Mesendoderm (in vitro differentiated cells): ENCODE measurements at regions not wholly inside any gene's neighbourhood (a gene's known extent, or its start where the extent isn't known, plus 50 kb on each side); places are given as distances from the start of the nearest gene placed in this dataset.

Source experiments
- DNase-seq: peaks from one replicate; pipeline ENCODE4 v3.0.0; 2013
- H2AK5ac ChIP-seq: 2 replicates; pipeline ENCODE4 v1.6.1; 2013; ENCODE audit warnings: low read length, inconsistent platforms
- H2BK120ac ChIP-seq: 2 replicates; pipeline ENCODE4 v1.6.1; 2013; ENCODE audit warnings: low read depth, mild to moderate bottlenecking, low read length, moderate library complexity, mixed read lengths
- H2BK15ac ChIP-seq: replicated peaks from 2 replicates; pipeline ENCODE4 v1.6.1; 2013; ENCODE audit warnings: low read depth, mild to moderate bottlenecking, moderate library complexity
- H2BK5ac ChIP-seq: 2 replicates; pipeline ENCODE4 v1.6.1; 2013; ENCODE audit warnings: low read length, inconsistent platforms
- H3K18ac ChIP-seq: 2 replicates; pipeline ENCODE4 v1.6.1; 2013; ENCODE audit warnings: mild to moderate bottlenecking, low read length, mixed read lengths
- H3K23ac ChIP-seq: one replicate; pipeline ENCODE4 v1.6.1; 2013; ENCODE audit warnings: low read length
- H3K27ac ChIP-seq: 2 replicates; pipeline ENCODE4 v1.5.1; 2013; ENCODE audit warnings: low read depth, mild to moderate bottlenecking, inconsistent platforms, low read length, moderate library complexity
- H3K27me3 ChIP-seq: 2 replicates; pipeline ENCODE4 v1.6.1; 2013; ENCODE audit warnings: low read length, control low read depth, mild to moderate bottlenecking, inconsistent platforms; ENCODE audit not compliant: insufficient read depth, poor library complexity
- H3K36me3 ChIP-seq: 2 replicates; pipeline ENCODE4 v1.6.1; 2013; ENCODE audit warnings: low read length, inconsistent platforms; ENCODE audit not compliant: control insufficient read depth, insufficient read depth
- H3K4ac ChIP-seq: one replicate; pipeline ENCODE4 v1.6.1; 2013; ENCODE audit warnings: low read depth, mild to moderate bottlenecking, low read length, moderate library complexity
- H3K4me1 ChIP-seq: 2 replicates; pipeline ENCODE4 v1.6.1; 2013; ENCODE audit warnings: low read depth, low read length, inconsistent platforms; ENCODE audit not compliant: control insufficient read depth
- H3K4me2 ChIP-seq: 2 replicates; pipeline ENCODE4 v1.6.1; 2013; ENCODE audit warnings: low read length
- H3K4me3 ChIP-seq: 2 replicates; pipeline ENCODE4 v1.5.1; 2013; ENCODE audit warnings: mild to moderate bottlenecking, low read length
- H3K56ac ChIP-seq: one replicate; pipeline ENCODE4 v1.6.1; 2013; ENCODE audit warnings: low read length
- H3K79me1 ChIP-seq: 2 replicates; pipeline ENCODE4 v1.6.1; 2013; ENCODE audit warnings: low read length, inconsistent platforms
- H3K79me2 ChIP-seq: 2 replicates; pipeline ENCODE4 v1.6.1; 2013; ENCODE audit warnings: mild to moderate bottlenecking, low read length; ENCODE audit not compliant: control insufficient read depth, insufficient read depth
- H3K9ac ChIP-seq: 2 replicates; pipeline ENCODE4 v1.6.1; 2013; ENCODE audit warnings: low read length, inconsistent platforms
- H4K5ac ChIP-seq: one replicate; pipeline ENCODE4 v1.6.1; 2013; ENCODE audit warnings: low read length
- H4K8ac ChIP-seq: one replicate; pipeline ENCODE4 v1.6.1; 2013; ENCODE audit warnings: low read depth, mild to moderate bottlenecking, control low read depth, low read length, moderate library complexity
- WGBS: extraction: QIAGEN DNeasy Blood & Tissue Kit; methylation state at CpG from one replicate; pipeline ENCODE4 v1.1.7; 2013; ENCODE audit warnings: low lambda C conversion rate, missing lambda C conversion rate; ENCODE audit not compliant: insufficient coverage; ENCODE audit errors: extremely low coverage; 5-methylcytosine and 5-hydroxymethylcytosine counted together

- H3K4me1 ChIP-seq = no peaks in the 10 kb centered on the region
- no peak overlapping the region for H3K18ac ChIP-seq
- H4K8ac ChIP-seq = no peak overlapping the region
- H3K36me3 ChIP-seq = no peaks in the 10 kb centered on the region
- H3K4me2 ChIP-seq = no peak overlapping the region
- H3K79me1 ChIP-seq = no peaks in the 10 kb centered on the region
- no peak overlapping the region for H3K56ac ChIP-seq
- no peak overlapping the region for H2BK120ac ChIP-seq
- no CpG with 5 or more reads among the region's 1 CpG for WGBS
- H3K27me3 ChIP-seq = no peaks in the 10 kb centered on the region
- no peak overlapping the region for H4K5ac ChIP-seq
- H3K23ac ChIP-seq = no peak overlapping the region
- no peak overlapping the region for H3K27ac ChIP-seq
- DNase-seq = no peak
- no peak overlapping the region for H2BK5ac ChIP-seq
- H3K79me2 ChIP-seq = no peaks in the 10 kb centered on the region
- H2AK5ac ChIP-seq = no peak overlapping the region
- no peak overlapping the region for H3K9ac ChIP-seq
- no peak overlapping the region for H3K4ac ChIP-seq
- no peak overlapping the region for H2BK15ac ChIP-seq
- no peak overlapping the region for H3K4me3 ChIP-seq
Observed at GRCh38 chr2:66753257-66753656, 318.3 kb downstream of the MEIS1 start.

- H3K27ac ChIP-seq = no peak overlapping the region
- H3K9ac ChIP-seq = no peak overlapping the region
- no peaks in the 10 kb centered on the region for H3K36me3 ChIP-seq
- H3K18ac ChIP-seq = no peak overlapping the region
- H3K27me3 ChIP-seq = no peaks in the 10 kb centered on the region
- H3K4me2 ChIP-seq = no peak overlapping the region
- no peaks in the 10 kb centered on the region for H3K79me2 ChIP-seq
- H2AK5ac ChIP-seq = no peak overlapping the region
- no peak overlapping the region for H2BK5ac ChIP-seq
- no peak overlapping the region for H4K5ac ChIP-seq
- no peak overlapping the region for H3K4ac ChIP-seq
- H2BK120ac ChIP-seq = no peak overlapping the region
- no peak overlapping the region for H3K23ac ChIP-seq
- no CpG with 5 or more reads among the region's 3 CpGs for WGBS
- H3K4me1 ChIP-seq = no peaks in the 10 kb centered on the region
- no peak overlapping the region for H4K8ac ChIP-seq
- no peak overlapping the region for H2BK15ac ChIP-seq
- no peak overlapping the region for H3K4me3 ChIP-seq
- no peaks in the 10 kb centered on the region for H3K79me1 ChIP-seq
- no peak for DNase-seq
- H3K56ac ChIP-seq = no peak overlapping the region
Observed at GRCh38 chr2:66753660-66754059, 318.7 kb downstream of the MEIS1 start.

GRCh38 chr2:66755974-66756373 lies 321.0 kb downstream of the MEIS1 start:
- Histone ChIP-seq H2AK5ac (no peak overlapping the region), H2BK15ac (no peak overlapping the region), H4K5ac (no peak overlapping the region), H3K4me1 (no peaks in the 10 kb centered on the region), H3K4ac (no peak overlapping the region), H3K4me2 (no peak overlapping the region), H3K79me1 (no peaks in the 10 kb centered on the region), H3K56ac (no peak overlapping the region), H3K18ac (no peak overlapping the region), H4K8ac (no peak overlapping the region), H3K27ac (no peak overlapping the region), H3K9ac (no peak overlapping the region), H3K23ac (no peak overlapping the region), H2BK120ac (no peak overlapping the region), H3K79me2 (no peaks in the 10 kb centered on the region), H3K27me3 (no peaks in the 10 kb centered on the region), H3K4me3 (no peak overlapping the region), H2BK5ac (no peak overlapping the region), H3K36me3 (no peaks in the 10 kb centered on the region)
- DNase-seq = no peak
- no CpG with 5 or more reads among the region's 1 CpG for WGBS

- H2BK15ac ChIP-seq = no peak overlapping the region
- no peak for DNase-seq
- no peak overlapping the region for H4K8ac ChIP-seq
- no peak overlapping the region for H2AK5ac ChIP-seq
- H3K4me1 ChIP-seq = no peaks in the 10 kb centered on the region
- H3K56ac ChIP-seq = no peak overlapping the region
- H3K18ac ChIP-seq = no peak overlapping the region
- no peak overlapping the region for H3K9ac ChIP-seq
- no CpG with 5 or more reads among the region's 2 CpGs for WGBS
- H2BK120ac ChIP-seq = no peak overlapping the region
- no peak overlapping the region for H3K4me3 ChIP-seq
- H2BK5ac ChIP-seq = no peak overlapping the region
- H3K27me3 ChIP-seq = no peaks in the 10 kb centered on the region
- H3K79me1 ChIP-seq = no peaks in the 10 kb centered on the region
- H3K36me3 ChIP-seq = no peaks in the 10 kb centered on the region
- H3K4ac ChIP-seq = no peak overlapping the region
- no peak overlapping the region for H4K5ac ChIP-seq
- H3K4me2 ChIP-seq = no peak overlapping the region
- no peak overlapping the region for H3K27ac ChIP-seq
- no peak overlapping the region for H3K23ac ChIP-seq
- no peaks in the 10 kb centered on the region for H3K79me2 ChIP-seq
Observed at GRCh38 chr2:66761826-66762225, 326.9 kb downstream of the MEIS1 start.

GRCh38 chr2:66762761-66763160 lies 327.8 kb downstream of the MEIS1 start:
- Histone ChIP-seq H3K4me1 (no peaks in the 10 kb centered on the region), H3K79me1 (no peaks in the 10 kb centered on the region), H3K4me3 (no peak overlapping the region), H2BK5ac (no peak overlapping the region), H3K56ac (no peak overlapping the region), H2BK120ac (no peak overlapping the region), H3K36me3 (no peaks in the 10 kb centered on the region), H4K8ac (no peak overlapping the region), H3K9ac (no peak overlapping the region), H3K23ac (no peak overlapping the region), H3K18ac (no peak overlapping the region), H3K27ac (no peak overlapping the region), H3K79me2 (no peaks in the 10 kb centered on the region), H2AK5ac (no peak overlapping the region), H2BK15ac (no peak overlapping the region), H3K27me3 (no peaks in the 10 kb centered on the region), H3K4me2 (no peak overlapping the region), H3K4ac (no peak overlapping the region), H4K5ac (no peak overlapping the region)
- WGBS = 97% methylated on average over 22 of the region's 25 CpGs
- DNase-seq = no peak

GRCh38 chr2:66766582-66766981 lies 331.7 kb downstream of the MEIS1 start:
- H3K4me1 ChIP-seq = no peaks in the 10 kb centered on the region
- H2BK120ac ChIP-seq = no peak overlapping the region
- no peak overlapping the region for H3K18ac ChIP-seq
- H3K9ac ChIP-seq = no peak overlapping the region
- no peak overlapping the region for H2BK5ac ChIP-seq
- no peak overlapping the region for H3K4ac ChIP-seq
- H3K4me3 ChIP-seq = no peak overlapping the region
- H3K27ac ChIP-seq = no peak overlapping the region
- DNase-seq = no peak
- H3K79me2 ChIP-seq = no peaks in the 10 kb centered on the region
- no peak overlapping the region for H3K56ac ChIP-seq
- H3K27me3 ChIP-seq = no peaks in the 10 kb centered on the region
- H3K79me1 ChIP-seq = no peaks in the 10 kb centered on the region
- H4K5ac ChIP-seq = no peak overlapping the region
- no peak overlapping the region for H3K4me2 ChIP-seq
- no peaks in the 10 kb centered on the region for H3K36me3 ChIP-seq
- no peak overlapping the region for H3K23ac ChIP-seq
- H4K8ac ChIP-seq = no peak overlapping the region
- WGBS = no CpG with 5 or more reads among the region's 3 CpGs
- no peak overlapping the region for H2BK15ac ChIP-seq
- no peak overlapping the region for H2AK5ac ChIP-seq
